OCI-LY7 (cell line): ENCODE measurements at regions not wholly inside any gene's neighbourhood (a gene's known extent, or its start where the extent isn't known, plus 50 kb on each side); places are given as distances from the start of the nearest gene placed in this dataset.

Experiments
- EZH2phosphoT487 ChIP-seq: fragments of 200-600 bp; sonication (generic); IDR thresholded peaks from 2 replicates; pipeline ENCODE4 v1.6.1; 2018; ENCODE audit warnings: low read depth, borderline replicate concordance, mild to moderate bottlenecking, mixed run types, antibody characterized with exemption, low read length, moderate library complexity, mixed read lengths
- TF ChIP-seq, protein P1 (sequence below): fragments of 200-600 bp; sonication (generic); conservative IDR thresholded peaks from 2 replicates; pipeline ENCODE4 v1.5.1; 2014; ENCODE audit warnings: mild to moderate bottlenecking, antibody characterized with exemption, low read length, moderate library complexity, mixed read lengths

DNA sequence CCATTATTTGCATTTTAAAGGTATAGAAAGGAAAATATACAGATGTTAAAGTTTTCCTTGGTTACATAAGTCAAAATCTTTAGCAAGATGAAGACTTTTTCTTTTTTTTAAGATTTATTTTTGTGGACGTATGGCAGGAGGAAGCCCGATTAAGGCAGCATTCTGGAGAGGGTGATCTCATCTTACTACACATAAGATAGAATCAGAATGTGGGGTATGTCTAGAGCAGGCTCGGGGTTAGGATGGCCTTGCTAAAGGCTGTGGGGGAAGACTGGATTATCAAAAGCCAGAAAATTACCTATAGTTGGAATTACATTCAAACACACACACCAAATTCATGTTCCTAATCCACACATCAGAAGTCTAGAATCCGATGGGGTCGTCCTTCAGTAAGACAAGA is 79.6 kb upstream of the OTOGL start:
- TF ChIP-seq, protein P1, sequence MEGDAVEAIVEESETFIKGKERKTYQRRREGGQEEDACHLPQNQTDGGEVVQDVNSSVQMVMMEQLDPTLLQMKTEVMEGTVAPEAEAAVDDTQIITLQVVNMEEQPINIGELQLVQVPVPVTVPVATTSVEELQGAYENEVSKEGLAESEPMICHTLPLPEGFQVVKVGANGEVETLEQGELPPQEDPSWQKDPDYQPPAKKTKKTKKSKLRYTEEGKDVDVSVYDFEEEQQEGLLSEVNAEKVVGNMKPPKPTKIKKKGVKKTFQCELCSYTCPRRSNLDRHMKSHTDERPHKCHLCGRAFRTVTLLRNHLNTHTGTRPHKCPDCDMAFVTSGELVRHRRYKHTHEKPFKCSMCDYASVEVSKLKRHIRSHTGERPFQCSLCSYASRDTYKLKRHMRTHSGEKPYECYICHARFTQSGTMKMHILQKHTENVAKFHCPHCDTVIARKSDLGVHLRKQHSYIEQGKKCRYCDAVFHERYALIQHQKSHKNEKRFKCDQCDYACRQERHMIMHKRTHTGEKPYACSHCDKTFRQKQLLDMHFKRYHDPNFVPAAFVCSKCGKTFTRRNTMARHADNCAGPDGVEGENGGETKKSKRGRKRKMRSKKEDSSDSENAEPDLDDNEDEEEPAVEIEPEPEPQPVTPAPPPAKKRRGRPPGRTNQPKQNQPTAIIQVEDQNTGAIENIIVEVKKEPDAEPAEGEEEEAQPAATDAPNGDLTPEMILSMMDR: no peak
- no peak for TF ChIP-seq EZH2phosphoT487
